Astrocyte (in vitro differentiated cells and primary cell): ENCODE measurements at regions not wholly inside any gene's neighbourhood (a gene's known extent, or its start where the extent isn't known, plus 50 kb on each side); places are given as distances from the start of the nearest gene placed in this dataset.

ENCODE experiments used
- DNase-seq: peaks from one replicate; pipeline ENCODE4 v3.0.0-alpha.2; 2010; ENCODE audit warnings: low read depth
- FAIRE-seq: peaks from 2 replicates; lab custom pipeline; 2011; peaks lifted over from hg19 to GRCh38; lab: Jason Lieb, UNC
- H2AFZ ChIP-seq: 2 replicates; pipeline ENCODE4 v1.6.0; 2012; ENCODE audit warnings: low read depth, low read length, inconsistent platforms
- H3K27ac ChIP-seq: 2 replicates; pipeline ENCODE4 v1.5.1; 2011; ENCODE audit warnings: low read depth, low read length, inconsistent platforms
- H3K27me3 ChIP-seq: 2 replicates; pipeline ENCODE4 v1.6.0; 2011; ENCODE audit warnings: low read length, inconsistent platforms; ENCODE audit not compliant: insufficient read depth
- H3K36me3 ChIP-seq: 2 replicates; pipeline ENCODE4 v1.5.1; 2011; ENCODE audit warnings: low read length, inconsistent platforms; ENCODE audit not compliant: insufficient read depth
- H3K4me1 ChIP-seq: 2 replicates; pipeline ENCODE4 v1.5.1; 2011; ENCODE audit warnings: low read length, inconsistent platforms; ENCODE audit not compliant: insufficient read depth
- H3K4me2 ChIP-seq: 2 replicates; pipeline ENCODE4 v1.6.0; 2012; ENCODE audit warnings: low read length, inconsistent platforms
- H3K4me3 ChIP-seq: 2 replicates; pipeline ENCODE4 v1.5.1; 2011; ENCODE audit warnings: low read depth, mild to moderate bottlenecking, low read length, inconsistent platforms; ENCODE audit not compliant: insufficient read depth
- H3K79me2 ChIP-seq: 2 replicates; pipeline ENCODE4 v1.6.0; 2012; ENCODE audit warnings: mild to moderate bottlenecking, low read length, inconsistent platforms; ENCODE audit not compliant: insufficient read depth
- H3K9ac ChIP-seq: 2 replicates; pipeline ENCODE4 v1.6.0; 2012; ENCODE audit warnings: mild to moderate bottlenecking, low read length, inconsistent platforms
- H3K9me3 ChIP-seq: 2 replicates; pipeline ENCODE4 v1.5.1; 2012; ENCODE audit warnings: low read depth, mild to moderate bottlenecking, low read length, inconsistent platforms; ENCODE audit not compliant: insufficient read depth
- H4K20me1 ChIP-seq: 2 replicates; pipeline ENCODE4 v1.6.0; 2012; ENCODE audit warnings: low read length, inconsistent platforms; ENCODE audit not compliant: insufficient read depth
- H3K27ac Mint-ChIP-seq: one replicate; pipeline ENCODE4 v1.8.0; 2021; ENCODE audit warnings: mild to moderate bottlenecking, mixed read lengths; ENCODE audit not compliant: unreplicated experiment
- H3K27me3 Mint-ChIP-seq: one replicate; pipeline ENCODE4 v1.8.0; 2021; ENCODE audit warnings: low read depth, mixed read lengths; ENCODE audit not compliant: unreplicated experiment
- H3K36me3 Mint-ChIP-seq: one replicate; pipeline ENCODE4 v1.8.0; 2021; ENCODE audit warnings: low read depth, mixed read lengths; ENCODE audit not compliant: unreplicated experiment
- H3K4me1 Mint-ChIP-seq: one replicate; pipeline ENCODE4 v1.8.0; 2021; ENCODE audit warnings: low read depth, mixed read lengths; ENCODE audit not compliant: unreplicated experiment
- H3K4me3 Mint-ChIP-seq: one replicate; pipeline ENCODE4 v1.8.0; 2021; ENCODE audit warnings: mild to moderate bottlenecking, moderate library complexity, mixed read lengths; ENCODE audit not compliant: unreplicated experiment
- H3K9me3 Mint-ChIP-seq: one replicate; pipeline ENCODE4 v1.8.0; 2021; ENCODE audit warnings: mild to moderate bottlenecking, mixed read lengths; ENCODE audit not compliant: unreplicated experiment
- CTCF ChIP-seq: IDR thresholded peaks from 2 replicates; pipeline ENCODE4 v1.5.1; 2011; ENCODE audit warnings: low read depth, mild to moderate bottlenecking, inconsistent platforms, low read length, moderate library complexity; ENCODE audit not compliant: insufficient read depth
- EZH2 ChIP-seq: IDR thresholded peaks from 2 replicates; pipeline ENCODE4 v1.6.1; 2012; ENCODE audit warnings: mild to moderate bottlenecking, low read length, inconsistent platforms; ENCODE audit not compliant: insufficient read depth

GRCh38 chr14:41986700-41987099 is 380.0 kb downstream of the LRFN5 start:
- H3K4me3 ChIP-seq: no peak overlapping the region
- no peaks in the 10 kb centered on the region for H4K20me1 ChIP-seq
- peak; percentile 5 for FAIRE-seq
- no peak overlapping the region for H3K4me3 Mint-ChIP-seq
- TF ChIP-seq EZH2: no peak
- no peak for TF ChIP-seq CTCF
- H3K27me3 ChIP-seq: no peaks in the 10 kb centered on the region
- no peaks in the 10 kb centered on the region for H3K9me3 Mint-ChIP-seq
- no peaks in the 10 kb centered on the region for H3K36me3 ChIP-seq
- no peak overlapping the region for H3K27ac ChIP-seq
- H3K9ac ChIP-seq: no peak overlapping the region
- H3K36me3 Mint-ChIP-seq: no peaks in the 10 kb centered on the region
- no peaks in the 10 kb centered on the region for H3K27me3 Mint-ChIP-seq
- H3K4me1 Mint-ChIP-seq: peaks cover 2% of the 10 kb centered on the region
- no peaks in the 10 kb centered on the region for H3K79me2 ChIP-seq
- peak; percentile 41 for DNase-seq
- H3K9me3 ChIP-seq: no peaks in the 10 kb centered on the region
- H3K4me1 ChIP-seq: peaks cover 3% of the 10 kb centered on the region
- H3K4me2 ChIP-seq: no peak overlapping the region
- H2AFZ ChIP-seq: no peak overlapping the region
- H3K27ac Mint-ChIP-seq: no peak overlapping the region

- no peak overlapping the region for H3K4me3 Mint-ChIP-seq
- no peaks in the 10 kb centered on the region for H3K27me3 ChIP-seq
- H3K79me2 ChIP-seq: no peaks in the 10 kb centered on the region
- H3K4me1 Mint-ChIP-seq: peaks cover 2% of the 10 kb centered on the region
- no peak overlapping the region for H2AFZ ChIP-seq
- H3K4me3 ChIP-seq: no peak overlapping the region
- H3K27me3 Mint-ChIP-seq: no peaks in the 10 kb centered on the region
- FAIRE-seq: no peak
- H3K36me3 Mint-ChIP-seq: no peaks in the 10 kb centered on the region
- no peak overlapping the region for H3K27ac ChIP-seq
- no peak overlapping the region for H3K4me2 ChIP-seq
- H3K4me1 ChIP-seq: peaks cover 3% of the 10 kb centered on the region
- H3K9me3 Mint-ChIP-seq: no peaks in the 10 kb centered on the region
- H4K20me1 ChIP-seq: no peaks in the 10 kb centered on the region
- no peak for DNase-seq
- no peaks in the 10 kb centered on the region for H3K9me3 ChIP-seq
- H3K27ac Mint-ChIP-seq: no peak overlapping the region
- TF ChIP-seq CTCF (no peak), EZH2 (no peak)
- H3K9ac ChIP-seq: no peak overlapping the region
- H3K36me3 ChIP-seq: no peaks in the 10 kb centered on the region
These were observed 379.5 kb downstream of the LRFN5 start for GRCh38 chr14:41986083-41986645.

DNA sequence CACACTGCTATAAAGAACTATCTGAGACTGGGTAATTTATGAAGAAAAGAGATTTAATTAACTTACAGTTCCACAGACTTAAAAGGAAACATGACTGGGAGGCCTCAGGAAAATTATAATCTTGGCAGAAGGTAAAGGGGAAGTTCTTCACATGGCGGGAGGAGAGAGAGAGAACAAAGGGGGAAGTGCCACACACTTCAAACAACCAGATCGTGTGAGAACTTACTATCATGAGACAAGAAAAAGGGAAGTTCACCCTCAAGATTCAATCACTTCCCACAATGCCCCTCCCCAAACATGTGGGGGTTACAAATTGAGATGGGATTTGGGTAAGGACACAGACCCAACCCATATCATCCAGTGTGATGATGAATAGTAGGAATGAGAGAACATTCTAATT is 366.5 kb downstream of the LRFN5 start:
- H3K4me1 Mint-ChIP-seq: no peaks in the 10 kb centered on the region
- Histone ChIP-seq H3K9me3 (peaks cover 5% of the 10 kb centered on the region), H3K4me2 (no peak overlapping the region), H3K27me3 (no peaks in the 10 kb centered on the region), H3K9ac (no peak overlapping the region), H3K36me3 (no peaks in the 10 kb centered on the region), H4K20me1 (no peaks in the 10 kb centered on the region), H3K4me1 (no peaks in the 10 kb centered on the region), H3K27ac (no peak overlapping the region), H2AFZ (no peak overlapping the region), H3K79me2 (no peaks in the 10 kb centered on the region), H3K4me3 (no peak overlapping the region)
- no peak overlapping the region for H3K27ac Mint-ChIP-seq
- peaks cover 10% of the 10 kb centered on the region for H3K9me3 Mint-ChIP-seq
- no peak for TF ChIP-seq CTCF
- no peak for TF ChIP-seq EZH2
- FAIRE-seq: no peak
- no peaks in the 10 kb centered on the region for H3K36me3 Mint-ChIP-seq
- no peaks in the 10 kb centered on the region for H3K27me3 Mint-ChIP-seq
- no peak overlapping the region for H3K4me3 Mint-ChIP-seq
- DNase-seq: no peak
